ENCODE measurements at regions not wholly inside any gene's neighbourhood (a gene's known extent, or its start where the extent isn't known, plus 50 kb on each side); places are given as distances from the start of the nearest gene placed in this dataset.

- Histone ChIP-seq H3K9me3 (ENCODE audit: control insufficient read depth, insufficient read depth, low read length) (no peaks in the 10 kb centered on the region), H3K27me3 (ENCODE audit: control insufficient read depth, insufficient read depth, low read length) (no peaks in the 10 kb centered on the region), H3K27ac (ENCODE audit: low read depth, low read length) (no peak overlapping the region), H3K4me3 (ENCODE audit: low read depth, low read length) (no peak overlapping the region)
- DNase-seq (ENCODE audit: low read depth, low spot score), result no peak
- CTCF ChIA-PET, result no interaction called here
- TF ChIP-seq, protein P1, sequence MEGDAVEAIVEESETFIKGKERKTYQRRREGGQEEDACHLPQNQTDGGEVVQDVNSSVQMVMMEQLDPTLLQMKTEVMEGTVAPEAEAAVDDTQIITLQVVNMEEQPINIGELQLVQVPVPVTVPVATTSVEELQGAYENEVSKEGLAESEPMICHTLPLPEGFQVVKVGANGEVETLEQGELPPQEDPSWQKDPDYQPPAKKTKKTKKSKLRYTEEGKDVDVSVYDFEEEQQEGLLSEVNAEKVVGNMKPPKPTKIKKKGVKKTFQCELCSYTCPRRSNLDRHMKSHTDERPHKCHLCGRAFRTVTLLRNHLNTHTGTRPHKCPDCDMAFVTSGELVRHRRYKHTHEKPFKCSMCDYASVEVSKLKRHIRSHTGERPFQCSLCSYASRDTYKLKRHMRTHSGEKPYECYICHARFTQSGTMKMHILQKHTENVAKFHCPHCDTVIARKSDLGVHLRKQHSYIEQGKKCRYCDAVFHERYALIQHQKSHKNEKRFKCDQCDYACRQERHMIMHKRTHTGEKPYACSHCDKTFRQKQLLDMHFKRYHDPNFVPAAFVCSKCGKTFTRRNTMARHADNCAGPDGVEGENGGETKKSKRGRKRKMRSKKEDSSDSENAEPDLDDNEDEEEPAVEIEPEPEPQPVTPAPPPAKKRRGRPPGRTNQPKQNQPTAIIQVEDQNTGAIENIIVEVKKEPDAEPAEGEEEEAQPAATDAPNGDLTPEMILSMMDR (IDR thresholded peaks at IDR 0.05; ENCODE audit: low read depth, low read length), result no peak
- POLR2A ChIA-PET, result no interaction called here
These were observed 684.6 kb downstream of the PLCL1 start for GRCh38 chr2:198488964-198489363.

GRCh38 chr2:198483051-198483450 lies 678.7 kb downstream of the PLCL1 start:
- ChIA-PET CTCF (no interaction called here), POLR2A (no interaction called here)
- TF ChIP-seq, protein P1 (IDR thresholded peaks at IDR 0.05; ENCODE audit: low read depth, low read length), result no peak

GRCh38 chr2:198479065-198479464 lies 674.7 kb downstream of the PLCL1 start:
- no peaks in the 10 kb centered on the region for H3K9me3 ChIP-seq (ENCODE audit: control insufficient read depth, insufficient read depth, low read length)
- no peaks in the 10 kb centered on the region for H3K27me3 ChIP-seq (ENCODE audit: control insufficient read depth, insufficient read depth, low read length)
- TF ChIP-seq, protein P1 (IDR thresholded peaks at IDR 0.05; ENCODE audit: low read depth, low read length), result no peak
- H3K27ac ChIP-seq (ENCODE audit: low read depth, low read length), result no peak overlapping the region
- ChIA-PET CTCF (no interaction called here), POLR2A (no interaction called here)
- DNase-seq (ENCODE audit: low read depth, low spot score), result no peak
- H3K4me3 ChIP-seq (ENCODE audit: low read depth, low read length), result no peak overlapping the region

More at GRCh38 chr2:198483051-198483450, 678.7 kb downstream of the PLCL1 start:
- DNase-seq (ENCODE audit: low read depth, low spot score), result no peak
- no peak overlapping the region for H3K4me3 ChIP-seq (ENCODE audit: low read depth, low read length)
- H3K27me3 ChIP-seq (ENCODE audit: control insufficient read depth, insufficient read depth, low read length), result no peaks in the 10 kb centered on the region
- H3K27ac ChIP-seq (ENCODE audit: low read depth, low read length), result no peak overlapping the region
- no peaks in the 10 kb centered on the region for H3K9me3 ChIP-seq (ENCODE audit: control insufficient read depth, insufficient read depth, low read length)

GRCh38 chr2:198478361-198478760 lies 674.0 kb downstream of the PLCL1 start:
- H3K27ac ChIP-seq (ENCODE audit: low read depth, low read length), result no peak overlapping the region
- POLR2A ChIA-PET, result no interaction called here
- TF ChIP-seq, protein P1 (IDR thresholded peaks at IDR 0.05; ENCODE audit: low read depth, low read length), result no peak
- DNase-seq (ENCODE audit: low read depth, low spot score), result no peak
- H3K27me3 ChIP-seq (ENCODE audit: control insufficient read depth, insufficient read depth, low read length), result no peaks in the 10 kb centered on the region
- no peaks in the 10 kb centered on the region for H3K9me3 ChIP-seq (ENCODE audit: control insufficient read depth, insufficient read depth, low read length)
- no peak overlapping the region for H3K4me3 ChIP-seq (ENCODE audit: low read depth, low read length)
- CTCF ChIA-PET, result no interaction called here

DNA sequence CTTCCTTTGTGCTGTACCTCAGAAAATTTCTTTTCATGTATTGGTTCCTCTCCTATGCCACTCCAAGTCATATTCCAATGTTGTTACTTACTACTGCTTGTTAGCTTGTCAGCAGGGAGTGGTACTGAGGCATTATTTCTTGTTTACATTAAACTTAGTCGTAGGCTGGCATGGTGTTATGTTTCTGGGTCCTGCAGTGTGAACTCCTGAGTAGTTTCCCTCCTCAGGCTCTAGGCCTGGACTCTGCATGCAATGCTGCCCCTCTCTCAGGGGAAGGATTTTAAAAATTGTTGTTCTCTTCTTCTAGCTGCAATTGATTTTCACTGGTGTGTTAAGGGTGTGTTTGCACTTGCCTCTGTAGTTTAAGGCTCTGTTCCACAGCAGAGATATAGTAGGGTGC lies 671.6 kb downstream of the PLCL1 start:
- no peaks in the 10 kb centered on the region for H3K27me3 ChIP-seq (ENCODE audit: control insufficient read depth, insufficient read depth, low read length)
- CTCF ChIA-PET, result no interaction called here
- no peak for DNase-seq (ENCODE audit: low read depth, low spot score)
- TF ChIP-seq, protein P1 (IDR thresholded peaks at IDR 0.05; ENCODE audit: low read depth, low read length), result no peak
- POLR2A ChIA-PET, result no interaction called here
- H3K27ac ChIP-seq (ENCODE audit: low read depth, low read length), result no peak overlapping the region
- H3K4me3 ChIP-seq (ENCODE audit: low read depth, low read length), result no peak overlapping the region
- H3K9me3 ChIP-seq (ENCODE audit: control insufficient read depth, insufficient read depth, low read length), result no peaks in the 10 kb centered on the region

Measured in AG04450 (cell line).